ENCODE measurements at regions not wholly inside any gene's neighbourhood (a gene's known extent, or its start where the extent isn't known, plus 50 kb on each side); places are given as distances from the start of the nearest gene placed in this dataset.
A peak's percentile ranks its signal among the peaks of the same experiment; 100 is the strongest.

- DNase-seq (ENCODE audit: low spot score) (no peak), ATAC-seq (no peak)
- Mint-ChIP-seq H3K4me3 (no peak overlapping the region), H3K27me3 (ENCODE audit: insufficient read depth, low read depth, poor library complexity) (no peaks in the 10 kb centered on the region), H3K9me3 (no peaks in the 10 kb centered on the region), H3K36me3 (ENCODE audit: low read depth) (no peaks in the 10 kb centered on the region), H3K27ac (no peak overlapping the region), H3K4me1 (no peaks in the 10 kb centered on the region)
- Histone ChIP-seq H3K27ac (ENCODE audit: low read depth) (no peak overlapping the region), H2AFZ (peak overlapping the region; percentile 20; the same call in 1 of the 2 replicates), H3K4me2 (no peak overlapping the region), H3K9me2 (ENCODE audit: insufficient read depth) (peaks cover 11% of the 10 kb centered on the region; the same call in 1 of the 2 replicates), H3K4me1 (ENCODE audit: insufficient read depth) (no peaks in the 10 kb centered on the region), H3F3A (replicated peaks; ENCODE audit: low read depth) (no peaks in the 10 kb centered on the region), H4K20me1 (replicated peaks; ENCODE audit: insufficient read depth) (no peaks in the 10 kb centered on the region), H3K36me3 (ENCODE audit: insufficient read depth) (no peaks in the 10 kb centered on the region), H3K79me2 (replicated peaks; ENCODE audit: insufficient read depth) (no peaks in the 10 kb centered on the region), H3K4me3 (no peak overlapping the region), H3K27me3 (ENCODE audit: insufficient read depth) (no peaks in the 10 kb centered on the region)
- TF ChIP-seq POLR2AphosphoS5 (IDR thresholded peaks at IDR 0.05; ENCODE audit: low read depth), result no peak
Observed at GRCh38 chr18:55086906-55087305, 127.6 kb upstream of the CCDC68 start.

GRCh38 chr18:55085557-55086285 is 126.5 kb upstream of the CCDC68 start:
- no peaks in the 10 kb centered on the region for H3K4me1 ChIP-seq (ENCODE audit: insufficient read depth)
- no peak for DNase-seq (ENCODE audit: low spot score)
- H3K27me3 Mint-ChIP-seq (ENCODE audit: insufficient read depth, low read depth, poor library complexity), result no peaks in the 10 kb centered on the region
- H3K4me1 Mint-ChIP-seq, result no peaks in the 10 kb centered on the region
- no peak overlapping the region for H3K27ac ChIP-seq (ENCODE audit: low read depth)
- H3K27me3 ChIP-seq (ENCODE audit: insufficient read depth), result no peaks in the 10 kb centered on the region
- no peaks in the 10 kb centered on the region for H3K9me3 Mint-ChIP-seq
- H3K4me3 Mint-ChIP-seq, result no peak overlapping the region
- no peak overlapping the region for H3K27ac Mint-ChIP-seq
- no peaks in the 10 kb centered on the region for H4K20me1 ChIP-seq (replicated peaks; ENCODE audit: insufficient read depth)
- H3K36me3 Mint-ChIP-seq (ENCODE audit: low read depth), result no peaks in the 10 kb centered on the region
- no peak overlapping the region for H3K4me2 ChIP-seq
- H3K4me3 ChIP-seq, result no peak overlapping the region
- no peaks in the 10 kb centered on the region for H3K79me2 ChIP-seq (replicated peaks; ENCODE audit: insufficient read depth)
- H2AFZ ChIP-seq, result no peak overlapping the region
- peaks cover 11% of the 10 kb centered on the region; the same call in 1 of the 2 replicates for H3K9me2 ChIP-seq (ENCODE audit: insufficient read depth)
- no peak for ATAC-seq
- H3F3A ChIP-seq (replicated peaks; ENCODE audit: low read depth), result no peaks in the 10 kb centered on the region
- no peaks in the 10 kb centered on the region for H3K36me3 ChIP-seq (ENCODE audit: insufficient read depth)
- TF ChIP-seq ZNF331 (CRISPR knock-in tag; IDR thresholded peaks at IDR 0.05; ENCODE audit: low read depth), result no peak
- TF ChIP-seq ZNF114 (CRISPR knock-in tag; IDR thresholded peaks at IDR 0.05), result no peak
- TF ChIP-seq, protein P1, sequence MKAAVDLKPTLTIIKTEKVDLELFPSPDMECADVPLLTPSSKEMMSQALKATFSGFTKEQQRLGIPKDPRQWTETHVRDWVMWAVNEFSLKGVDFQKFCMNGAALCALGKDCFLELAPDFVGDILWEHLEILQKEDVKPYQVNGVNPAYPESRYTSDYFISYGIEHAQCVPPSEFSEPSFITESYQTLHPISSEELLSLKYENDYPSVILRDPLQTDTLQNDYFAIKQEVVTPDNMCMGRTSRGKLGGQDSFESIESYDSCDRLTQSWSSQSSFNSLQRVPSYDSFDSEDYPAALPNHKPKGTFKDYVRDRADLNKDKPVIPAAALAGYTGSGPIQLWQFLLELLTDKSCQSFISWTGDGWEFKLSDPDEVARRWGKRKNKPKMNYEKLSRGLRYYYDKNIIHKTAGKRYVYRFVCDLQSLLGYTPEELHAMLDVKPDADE (IDR thresholded peaks at IDR 0.05), result no peak
- TF ChIP-seq STAT1 (IDR thresholded peaks at IDR 0.05; ENCODE audit: unreplicated experiment), result no peak
- TF ChIP-seq, protein P2, sequence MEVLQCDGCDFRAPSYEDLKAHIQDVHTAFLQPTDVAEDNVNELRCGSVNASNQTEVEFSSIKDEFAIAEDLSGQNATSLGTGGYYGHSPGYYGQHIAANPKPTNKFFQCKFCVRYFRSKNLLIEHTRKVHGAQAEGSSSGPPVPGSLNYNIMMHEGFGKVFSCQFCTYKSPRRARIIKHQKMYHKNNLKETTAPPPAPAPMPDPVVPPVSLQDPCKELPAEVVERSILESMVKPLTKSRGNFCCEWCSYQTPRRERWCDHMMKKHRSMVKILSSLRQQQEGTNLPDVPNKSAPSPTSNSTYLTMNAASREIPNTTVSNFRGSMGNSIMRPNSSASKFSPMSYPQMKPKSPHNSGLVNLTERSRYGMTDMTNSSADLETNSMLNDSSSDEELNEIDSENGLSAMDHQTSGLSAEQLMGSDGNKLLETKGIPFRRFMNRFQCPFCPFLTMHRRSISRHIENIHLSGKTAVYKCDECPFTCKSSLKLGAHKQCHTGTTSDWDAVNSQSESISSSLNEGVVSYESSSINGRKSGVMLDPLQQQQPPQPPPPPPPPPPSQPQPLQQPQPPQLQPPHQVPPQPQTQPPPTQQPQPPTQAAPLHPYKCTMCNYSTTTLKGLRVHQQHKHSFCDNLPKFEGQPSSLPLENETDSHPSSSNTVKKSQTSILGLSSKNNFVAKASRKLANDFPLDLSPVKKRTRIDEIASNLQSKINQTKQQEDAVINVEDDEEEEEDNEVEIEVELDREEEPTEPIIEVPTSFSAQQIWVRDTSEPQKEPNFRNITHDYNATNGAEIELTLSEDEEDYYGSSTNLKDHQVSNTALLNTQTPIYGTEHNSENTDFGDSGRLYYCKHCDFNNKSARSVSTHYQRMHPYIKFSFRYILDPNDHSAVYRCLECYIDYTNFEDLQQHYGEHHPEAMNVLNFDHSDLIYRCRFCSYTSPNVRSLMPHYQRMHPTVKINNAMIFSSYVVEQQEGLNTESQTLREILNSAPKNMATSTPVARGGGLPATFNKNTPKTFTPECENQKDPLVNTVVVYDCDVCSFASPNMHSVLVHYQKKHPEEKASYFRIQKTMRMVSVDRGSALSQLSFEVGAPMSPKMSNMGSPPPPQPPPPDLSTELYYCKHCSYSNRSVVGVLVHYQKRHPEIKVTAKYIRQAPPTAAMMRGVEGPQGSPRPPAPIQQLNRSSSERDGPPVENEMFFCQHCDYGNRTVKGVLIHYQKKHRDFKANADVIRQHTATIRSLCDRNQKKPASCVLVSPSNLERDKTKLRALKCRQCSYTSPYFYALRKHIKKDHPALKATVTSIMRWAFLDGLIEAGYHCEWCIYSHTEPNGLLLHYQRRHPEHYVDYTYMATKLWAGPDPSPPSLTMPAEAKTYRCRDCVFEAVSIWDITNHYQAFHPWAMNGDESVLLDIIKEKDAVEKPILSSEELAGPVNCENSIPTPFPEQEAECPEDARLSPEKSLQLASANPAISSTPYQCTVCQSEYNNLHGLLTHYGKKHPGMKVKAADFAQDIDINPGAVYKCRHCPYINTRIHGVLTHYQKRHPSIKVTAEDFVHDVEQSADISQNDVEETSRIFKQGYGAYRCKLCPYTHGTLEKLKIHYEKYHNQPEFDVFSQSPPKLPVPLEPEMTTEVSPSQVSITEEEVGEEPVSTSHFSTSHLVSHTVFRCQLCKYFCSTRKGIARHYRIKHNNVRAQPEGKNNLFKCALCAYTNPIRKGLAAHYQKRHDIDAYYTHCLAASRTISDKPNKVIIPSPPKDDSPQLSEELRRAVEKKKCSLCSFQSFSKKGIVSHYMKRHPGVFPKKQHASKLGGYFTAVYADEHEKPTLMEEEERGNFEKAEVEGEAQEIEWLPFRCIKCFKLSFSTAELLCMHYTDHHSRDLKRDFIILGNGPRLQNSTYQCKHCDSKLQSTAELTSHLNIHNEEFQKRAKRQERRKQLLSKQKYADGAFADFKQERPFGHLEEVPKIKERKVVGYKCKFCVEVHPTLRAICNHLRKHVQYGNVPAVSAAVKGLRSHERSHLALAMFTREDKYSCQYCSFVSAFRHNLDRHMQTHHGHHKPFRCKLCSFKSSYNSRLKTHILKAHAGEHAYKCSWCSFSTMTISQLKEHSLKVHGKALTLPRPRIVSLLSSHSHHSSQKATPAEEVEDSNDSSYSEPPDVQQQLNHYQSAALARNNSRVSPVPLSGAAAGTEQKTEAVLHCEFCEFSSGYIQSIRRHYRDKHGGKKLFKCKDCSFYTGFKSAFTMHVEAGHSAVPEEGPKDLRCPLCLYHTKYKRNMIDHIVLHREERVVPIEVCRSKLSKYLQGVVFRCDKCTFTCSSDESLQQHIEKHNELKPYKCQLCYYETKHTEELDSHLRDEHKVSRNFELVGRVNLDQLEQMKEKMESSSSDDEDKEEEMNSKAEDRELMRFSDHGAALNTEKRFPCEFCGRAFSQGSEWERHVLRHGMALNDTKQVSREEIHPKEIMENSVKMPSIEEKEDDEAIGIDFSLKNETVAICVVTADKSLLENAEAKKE (CRISPR knock-in tag; IDR thresholded peaks at IDR 0.05), result no peak
- no peak for TF ChIP-seq JUNB (IDR thresholded peaks at IDR 0.05; ENCODE audit: unreplicated experiment)
- no peak for TF ChIP-seq EZH2 (IDR thresholded peaks at IDR 0.05; ENCODE audit: low read depth, unreplicated experiment)
- TF ChIP-seq CREB1 (CRISPR knock-in tag; IDR thresholded peaks at IDR 0.05; ENCODE audit: low read depth), result no peak
- TF ChIP-seq, protein P3, sequence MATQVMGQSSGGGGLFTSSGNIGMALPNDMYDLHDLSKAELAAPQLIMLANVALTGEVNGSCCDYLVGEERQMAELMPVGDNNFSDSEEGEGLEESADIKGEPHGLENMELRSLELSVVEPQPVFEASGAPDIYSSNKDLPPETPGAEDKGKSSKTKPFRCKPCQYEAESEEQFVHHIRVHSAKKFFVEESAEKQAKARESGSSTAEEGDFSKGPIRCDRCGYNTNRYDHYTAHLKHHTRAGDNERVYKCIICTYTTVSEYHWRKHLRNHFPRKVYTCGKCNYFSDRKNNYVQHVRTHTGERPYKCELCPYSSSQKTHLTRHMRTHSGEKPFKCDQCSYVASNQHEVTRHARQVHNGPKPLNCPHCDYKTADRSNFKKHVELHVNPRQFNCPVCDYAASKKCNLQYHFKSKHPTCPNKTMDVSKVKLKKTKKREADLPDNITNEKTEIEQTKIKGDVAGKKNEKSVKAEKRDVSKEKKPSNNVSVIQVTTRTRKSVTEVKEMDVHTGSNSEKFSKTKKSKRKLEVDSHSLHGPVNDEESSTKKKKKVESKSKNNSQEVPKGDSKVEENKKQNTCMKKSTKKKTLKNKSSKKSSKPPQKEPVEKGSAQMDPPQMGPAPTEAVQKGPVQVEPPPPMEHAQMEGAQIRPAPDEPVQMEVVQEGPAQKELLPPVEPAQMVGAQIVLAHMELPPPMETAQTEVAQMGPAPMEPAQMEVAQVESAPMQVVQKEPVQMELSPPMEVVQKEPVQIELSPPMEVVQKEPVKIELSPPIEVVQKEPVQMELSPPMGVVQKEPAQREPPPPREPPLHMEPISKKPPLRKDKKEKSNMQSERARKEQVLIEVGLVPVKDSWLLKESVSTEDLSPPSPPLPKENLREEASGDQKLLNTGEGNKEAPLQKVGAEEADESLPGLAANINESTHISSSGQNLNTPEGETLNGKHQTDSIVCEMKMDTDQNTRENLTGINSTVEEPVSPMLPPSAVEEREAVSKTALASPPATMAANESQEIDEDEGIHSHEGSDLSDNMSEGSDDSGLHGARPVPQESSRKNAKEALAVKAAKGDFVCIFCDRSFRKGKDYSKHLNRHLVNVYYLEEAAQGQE (IDR thresholded peaks at IDR 0.05; ENCODE audit: unreplicated experiment), result no peak
